ENCODE measurements at regions not wholly inside any gene's neighbourhood (a gene's known extent, or its start where the extent isn't known, plus 50 kb on each side); places are given as distances from the start of the nearest gene placed in this dataset.
A peak's percentile ranks its signal among the peaks of the same experiment; 100 is the strongest.

GRCh38 chr2:11018651-11019185 lies 107.0 kb downstream of the KCNF1 start:
- DNase-seq: no peak

GRCh38 chr2:11019614-11020013 lies 107.9 kb downstream of the KCNF1 start:
- no peak for DNase-seq

GRCh38 chr2:11022064-11022463 lies 110.3 kb downstream of the KCNF1 start:
- DNase-seq: no peak

- DNase-seq: no peak
Measured at GRCh38 chr2:11022591-11023273, 111.0 kb downstream of the KCNF1 start.

- no peak for DNase-seq
Measured at GRCh38 chr2:11023326-11024258, 111.9 kb downstream of the KCNF1 start.

- no peak for DNase-seq
Measured at GRCh38 chr2:11024259-11024645, 112.5 kb downstream of the KCNF1 start.

- no peak for DNase-seq
Measured at GRCh38 chr2:11024687-11025086, 113.0 kb downstream of the KCNF1 start.

- peak; percentile 45 for DNase-seq
Measured at GRCh38 chr2:11026286-11026921, 114.7 kb downstream of the KCNF1 start.

GRCh38 chr2:11027195-11027594 lies 115.5 kb downstream of the KCNF1 start:
- DNase-seq: peak; percentile 27

GRCh38 chr2:11028407-11028916 lies 116.7 kb downstream of the KCNF1 start:
- DNase-seq: no peak

GRCh38 chr2:11029136-11029535 lies 117.4 kb downstream of the KCNF1 start:
- no peak for DNase-seq

GRCh38 chr2:11030036-11030435 lies 118.3 kb downstream of the KCNF1 start:
- no peak for DNase-seq

GRCh38 chr2:11030909-11031308 lies 119.2 kb downstream of the KCNF1 start:
- no peak for DNase-seq

GRCh38 chr2:11031876-11032275 lies 120.1 kb downstream of the KCNF1 start:
- no peak for DNase-seq

- no peak for DNase-seq
Measured at GRCh38 chr2:11032396-11032795, 120.7 kb downstream of the KCNF1 start.

- no peak for DNase-seq
Measured at GRCh38 chr2:11033114-11033513, 121.4 kb downstream of the KCNF1 start.

- no peak for DNase-seq
Measured at GRCh38 chr2:11038641-11039040, 116.6 kb upstream of the SLC66A3 start.

GRCh38 chr2:11040992-11041391 lies 114.3 kb upstream of the SLC66A3 start:
- DNase-seq: no peak

- no peak for DNase-seq
Measured at GRCh38 chr2:11042841-11043240, 112.4 kb upstream of the SLC66A3 start.

- no peak for DNase-seq
Measured at GRCh38 chr2:11043245-11043644, 112.0 kb upstream of the SLC66A3 start.

- DNase-seq: no peak
Measured at GRCh38 chr2:11044201-11044600, 111.1 kb upstream of the SLC66A3 start.

- no peak for DNase-seq
Measured at GRCh38 chr2:11045294-11045693, 110.0 kb upstream of the SLC66A3 start.

- no peak for DNase-seq
Measured at GRCh38 chr2:11048335-11049008, 106.8 kb upstream of the SLC66A3 start.

Measured in islet precursor cell (in vitro differentiated cells).